Right lobe of liver (tissue), 4 donors: ENCODE measurements at regions not wholly inside any gene's neighbourhood (a gene's known extent, or its start where the extent isn't known, plus 50 kb on each side); places are given as distances from the start of the nearest gene placed in this dataset.

Source experiments
- CTCF ChIP-seq, 4 donors: fragments of 200-600 bp in 3 of 4; fragments of 450-650 bp in 1 of 4; IDR thresholded peaks; one replicate each; pipeline versions ENCODE4 v1.5.1 to v1.8.0; 2016 to 2022; ENCODE audit warnings: antibody characterized with exemption in 4 of 4, mild to moderate bottlenecking in 2 of 4
- POLR2A ChIP-seq: fragments of 450-650 bp; IDR thresholded peaks from one replicate; pipeline ENCODE4 v1.6.1; 2017; ENCODE audit warnings: antibody characterized with exemption, mild to moderate bottlenecking
- donor health status: DM: no; HTN: no; CAD: no.
- donor health status: DM: no; HTN: no; CAD: no.
- donor health status: DM: no; HTN: yes; CAD: no.

- TF ChIP-seq CTCF (IDR thresholded peaks at IDR 0.05) = no peak
- no peak for TF ChIP-seq POLR2A
Observed at GRCh38 chr4:114535725-114536124, 62.9 kb upstream of the UGT8 start.
